GM12873 (cell line): ENCODE measurements at regions not wholly inside any gene's neighbourhood (a gene's known extent, or its start where the extent isn't known, plus 50 kb on each side); places are given as distances from the start of the nearest gene placed in this dataset.

Experiments used
- TF ChIP-seq, protein P1 (sequence below): IDR thresholded peaks from 2 replicates; pipeline ENCODE4 v1.5.1; 2012; ENCODE audit warnings: low read depth, mild to moderate bottlenecking, moderate library complexity, low read length, control low read depth; ENCODE audit not compliant: insufficient read depth; ENCODE audit errors: missing control alignments

DNA sequence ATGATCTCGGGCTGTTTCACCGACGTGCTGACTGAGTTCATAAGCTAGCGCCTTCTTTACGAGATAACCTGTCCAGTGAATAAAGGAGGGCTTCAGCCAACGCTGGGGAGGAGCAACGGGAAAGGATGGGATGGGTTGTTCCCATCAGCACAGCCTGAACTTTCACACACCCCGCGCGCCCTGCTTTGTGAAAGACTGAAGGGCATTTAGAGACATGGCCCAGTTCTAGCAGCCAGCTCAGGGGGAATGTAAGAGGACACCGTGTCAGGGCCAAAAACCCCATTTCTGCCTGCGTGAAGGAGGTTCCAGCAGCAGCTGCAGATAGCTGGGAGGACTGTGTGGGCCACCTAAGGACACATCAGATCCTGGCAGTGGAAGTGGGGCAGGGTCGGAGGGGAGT, 255.1 kb upstream of the RAB4A start:
- TF ChIP-seq, protein P1, sequence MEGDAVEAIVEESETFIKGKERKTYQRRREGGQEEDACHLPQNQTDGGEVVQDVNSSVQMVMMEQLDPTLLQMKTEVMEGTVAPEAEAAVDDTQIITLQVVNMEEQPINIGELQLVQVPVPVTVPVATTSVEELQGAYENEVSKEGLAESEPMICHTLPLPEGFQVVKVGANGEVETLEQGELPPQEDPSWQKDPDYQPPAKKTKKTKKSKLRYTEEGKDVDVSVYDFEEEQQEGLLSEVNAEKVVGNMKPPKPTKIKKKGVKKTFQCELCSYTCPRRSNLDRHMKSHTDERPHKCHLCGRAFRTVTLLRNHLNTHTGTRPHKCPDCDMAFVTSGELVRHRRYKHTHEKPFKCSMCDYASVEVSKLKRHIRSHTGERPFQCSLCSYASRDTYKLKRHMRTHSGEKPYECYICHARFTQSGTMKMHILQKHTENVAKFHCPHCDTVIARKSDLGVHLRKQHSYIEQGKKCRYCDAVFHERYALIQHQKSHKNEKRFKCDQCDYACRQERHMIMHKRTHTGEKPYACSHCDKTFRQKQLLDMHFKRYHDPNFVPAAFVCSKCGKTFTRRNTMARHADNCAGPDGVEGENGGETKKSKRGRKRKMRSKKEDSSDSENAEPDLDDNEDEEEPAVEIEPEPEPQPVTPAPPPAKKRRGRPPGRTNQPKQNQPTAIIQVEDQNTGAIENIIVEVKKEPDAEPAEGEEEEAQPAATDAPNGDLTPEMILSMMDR, result no peak

DNA sequence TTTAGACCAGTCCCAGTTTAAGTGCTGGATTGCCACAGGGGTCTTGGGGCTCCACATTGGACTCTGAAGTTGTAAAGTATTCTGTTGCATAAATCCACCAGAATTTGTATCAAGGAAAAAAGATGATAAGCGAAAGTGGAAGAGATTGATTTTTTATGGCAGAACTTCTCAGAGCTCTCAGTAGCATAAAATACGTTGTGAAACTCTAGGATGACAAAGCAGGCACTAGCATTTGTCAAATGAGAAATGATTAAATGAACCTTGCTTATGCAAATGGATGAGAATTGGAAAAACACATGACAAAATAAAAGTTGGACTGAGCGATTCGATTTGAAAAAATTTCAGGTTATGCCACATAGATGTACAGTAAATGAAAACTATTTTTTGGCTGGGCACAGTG, 253.8 kb upstream of the RAB4A start:
- TF ChIP-seq, protein P1, result no peak

DNA sequence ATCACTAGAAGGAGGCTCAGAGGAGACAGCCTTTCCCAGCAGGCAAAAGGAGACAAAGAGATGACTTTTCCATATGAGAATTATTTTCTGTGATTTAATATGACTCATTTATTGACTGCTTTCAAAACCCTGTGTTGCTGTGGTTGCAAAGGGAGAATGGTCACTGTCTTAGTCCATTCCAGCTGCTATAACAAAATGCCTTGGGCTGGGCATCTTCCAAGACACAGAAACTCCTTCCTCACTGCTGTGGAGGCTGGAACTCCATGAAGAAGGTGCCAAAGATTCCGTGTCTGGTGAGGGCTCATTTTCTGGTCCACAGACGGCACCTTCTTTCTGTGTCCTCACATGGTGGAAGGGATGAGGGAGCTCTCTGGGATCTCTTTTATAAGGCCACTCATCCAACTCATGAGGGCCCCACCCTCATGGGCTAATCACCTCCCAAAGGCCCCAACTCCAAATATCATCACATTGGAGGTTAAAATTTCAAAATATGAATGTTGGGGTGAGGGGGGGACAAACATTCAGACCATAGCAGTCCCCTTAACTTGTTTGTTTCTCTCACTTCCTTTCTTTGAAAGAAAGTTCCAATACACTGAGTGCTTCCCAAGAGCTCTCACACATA, 252.1 kb upstream of the RAB4A start:
- TF ChIP-seq, protein P1, result no peak

DNA sequence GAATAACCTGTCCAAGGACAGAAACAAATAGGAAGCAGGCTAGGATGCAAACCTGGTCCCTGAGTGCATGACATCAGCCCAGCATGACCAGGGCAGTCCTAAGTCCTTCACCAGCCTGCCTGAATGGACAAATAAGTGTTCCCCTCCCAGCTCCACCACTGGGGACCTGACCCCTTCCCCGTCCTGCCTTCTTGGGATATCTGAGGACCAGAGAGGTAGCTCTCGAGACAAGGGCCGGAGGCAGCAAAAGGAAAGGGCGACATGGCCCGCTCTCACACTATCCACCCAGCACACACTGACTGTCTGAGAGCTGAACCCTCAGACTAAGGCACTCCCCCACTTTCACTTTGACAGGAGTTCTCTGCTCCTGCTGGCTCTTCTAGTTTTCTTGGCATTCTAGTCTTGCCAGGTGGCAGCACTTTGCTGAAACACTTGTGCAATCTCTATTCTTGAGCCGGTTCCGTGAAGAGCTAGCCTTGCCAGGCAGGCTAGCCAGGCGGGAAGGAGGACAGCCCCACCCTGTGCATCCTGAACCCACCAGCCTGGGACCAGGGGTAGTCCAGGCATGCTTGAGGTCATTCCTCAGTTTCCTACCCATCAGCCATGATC, 251.1 kb upstream of the RAB4A start:
- TF ChIP-seq, protein P1, result no peak

DNA sequence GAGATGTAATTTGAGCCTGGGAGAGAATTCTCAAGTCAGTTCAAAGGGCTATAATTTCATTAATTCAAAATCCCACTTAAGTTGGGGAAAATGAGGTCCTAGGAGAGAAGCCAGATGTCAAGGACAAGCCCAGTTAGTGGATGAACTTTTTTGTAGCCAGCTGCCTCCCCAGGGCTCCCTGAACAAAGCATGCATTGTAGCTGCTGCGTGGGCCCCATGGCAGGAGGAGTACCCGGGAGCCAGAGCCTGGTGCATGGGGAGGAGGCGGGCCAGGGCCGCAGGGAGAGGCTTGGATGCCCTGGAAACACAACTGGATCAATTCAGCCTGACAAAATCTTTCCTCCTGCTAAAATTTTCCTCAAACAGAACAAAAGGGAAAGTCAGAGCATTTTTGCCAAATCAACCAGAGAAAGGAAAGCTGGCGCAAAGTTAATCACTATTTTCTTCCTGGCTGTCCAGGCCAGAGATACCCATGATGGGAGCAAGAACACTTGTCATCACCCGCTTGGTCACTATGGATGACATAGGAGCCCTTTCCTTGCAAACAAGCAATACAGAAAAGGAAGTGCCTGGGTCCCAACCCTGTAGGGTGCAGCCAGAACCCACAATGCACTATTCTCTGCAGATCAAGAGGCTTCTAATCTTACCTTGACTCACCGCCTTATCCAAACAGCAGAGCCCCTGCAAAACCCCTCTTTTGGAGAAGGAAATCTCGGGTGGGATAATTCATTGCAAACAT, 248.1 kb upstream of the RAB4A start:
- TF ChIP-seq, protein P1, result no peak

DNA sequence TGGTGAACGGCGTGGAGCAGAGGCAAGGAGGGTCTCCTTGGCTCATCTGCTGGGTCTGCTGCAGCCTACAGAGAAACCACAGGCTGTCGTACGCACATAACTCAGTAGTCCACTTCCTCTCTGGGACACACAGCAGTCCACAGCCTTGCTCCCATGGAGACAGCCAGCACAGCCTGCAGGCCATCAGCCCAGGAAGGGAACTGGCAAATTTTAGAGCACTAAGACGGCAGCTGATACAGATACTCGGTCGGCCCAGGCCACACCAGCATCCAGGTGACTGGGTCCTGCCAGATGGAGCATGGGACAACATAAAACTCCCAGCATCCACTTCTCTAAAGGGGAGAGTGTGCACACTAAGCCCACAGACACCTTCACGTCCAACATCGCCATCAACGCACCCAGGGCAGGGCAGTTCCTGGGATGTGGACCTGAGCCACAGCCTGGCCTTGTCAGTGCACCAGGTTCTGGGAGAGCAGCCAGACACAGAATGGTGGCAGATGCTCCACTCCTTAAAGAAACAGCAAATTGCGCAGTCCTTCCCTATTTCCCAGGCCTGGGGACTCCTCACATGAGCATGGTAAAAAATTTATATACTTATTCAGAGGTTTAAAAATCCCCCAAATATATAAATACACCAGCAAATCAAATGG, 247.1 kb upstream of the RAB4A start:
- TF ChIP-seq, protein P1, result no peak
